HG02642 (cell line): ENCODE measurements at regions not wholly inside any gene's neighbourhood (a gene's known extent, or its start where the extent isn't known, plus 50 kb on each side); places are given as distances from the start of the nearest gene placed in this dataset.

Experiments used
- ATAC-seq: cut with Tn5 transposase; IDR thresholded peaks from one replicate; pipeline ENCODE4 v1.9.1; 2021; ENCODE audit warnings: mild to moderate bottlenecking; ENCODE audit not compliant: unreplicated experiment, poor library complexity

DNA sequence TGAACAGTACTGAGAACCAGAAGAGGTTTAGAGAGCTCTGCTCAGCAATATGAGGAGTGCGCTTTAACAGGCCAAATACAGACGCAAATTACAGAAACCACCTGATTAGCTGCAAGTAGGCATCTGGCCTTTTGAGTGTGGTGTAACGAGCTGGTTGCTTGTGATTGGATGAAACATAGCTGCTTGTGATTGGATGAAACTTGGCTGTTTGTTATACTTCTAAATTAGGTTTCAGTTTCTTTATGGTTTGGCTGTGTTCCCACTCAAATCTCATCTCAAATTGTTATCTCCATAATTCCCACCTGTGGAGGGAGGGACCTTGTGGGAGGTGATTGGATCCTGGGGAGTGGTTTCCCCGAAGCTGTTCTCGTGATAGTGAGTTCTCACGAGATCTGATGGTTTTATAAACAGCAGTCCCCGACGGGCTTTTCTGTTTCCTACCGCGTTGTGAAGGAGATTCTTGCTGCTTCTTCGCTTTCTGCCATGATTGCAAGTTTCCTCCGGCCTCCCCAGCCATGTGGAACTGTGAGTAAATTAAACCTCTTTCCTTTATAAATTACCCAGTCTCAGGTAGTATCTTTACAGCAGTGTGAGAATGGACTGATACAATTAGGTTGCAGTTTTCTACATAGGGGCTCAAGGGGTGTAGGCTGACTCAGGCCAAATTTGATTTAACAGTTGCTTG lies 655.9 kb upstream of the MAN1A1 start:
- ATAC-seq = no peak

DNA sequence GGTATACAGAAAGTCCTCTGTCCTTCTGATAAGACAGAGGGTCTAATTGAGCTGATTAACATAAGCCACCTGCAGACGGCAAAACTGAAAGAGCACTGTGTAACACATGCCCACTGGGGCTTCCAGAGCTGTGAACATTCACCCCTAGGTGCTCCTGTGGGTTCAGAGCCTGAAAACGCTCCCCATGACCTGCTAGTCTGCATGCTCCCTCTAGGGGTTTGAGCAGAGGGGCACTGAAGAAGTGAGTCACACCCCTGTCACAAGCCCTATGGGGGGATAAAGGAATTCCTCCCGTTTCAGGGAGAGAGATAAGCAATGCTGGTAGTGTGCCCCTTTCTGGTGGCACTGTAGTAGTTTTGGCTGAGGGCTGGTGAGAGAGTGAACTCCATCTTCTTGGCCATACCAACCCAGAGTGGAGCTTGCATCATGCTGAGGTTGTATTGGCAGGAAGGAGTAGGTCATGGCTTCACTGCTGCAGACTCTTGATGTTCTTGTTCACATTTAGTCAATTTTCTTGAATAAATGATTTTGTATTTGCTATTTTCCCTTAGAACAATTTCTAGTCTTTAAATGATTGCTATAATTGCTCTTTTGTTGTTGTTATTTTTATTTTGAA lies 637.5 kb upstream of the MAN1A1 start:
- ATAC-seq = no peak

- no peak for ATAC-seq
These were observed 636.6 kb upstream of the MAN1A1 start for GRCh38 chr6:119985952-119986736.

DNA sequence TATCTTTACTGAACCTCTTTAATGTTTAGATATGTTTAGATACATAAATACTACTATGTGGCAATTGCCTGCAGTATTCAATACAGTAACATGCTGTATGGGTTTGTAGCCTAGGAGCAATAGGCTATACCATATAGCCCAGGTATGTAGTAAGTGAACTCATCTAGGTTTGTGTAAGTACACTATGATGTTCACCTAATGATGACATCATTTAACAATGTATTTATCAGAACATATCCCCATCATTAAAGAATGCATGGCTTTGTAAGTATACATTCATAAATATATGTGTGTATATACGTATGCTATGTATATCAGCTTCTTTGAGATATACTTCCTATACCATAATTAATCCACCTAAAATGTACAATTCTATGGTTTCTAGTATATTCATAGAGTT lies 631.2 kb upstream of the MAN1A1 start:
- ATAC-seq = no peak

DNA sequence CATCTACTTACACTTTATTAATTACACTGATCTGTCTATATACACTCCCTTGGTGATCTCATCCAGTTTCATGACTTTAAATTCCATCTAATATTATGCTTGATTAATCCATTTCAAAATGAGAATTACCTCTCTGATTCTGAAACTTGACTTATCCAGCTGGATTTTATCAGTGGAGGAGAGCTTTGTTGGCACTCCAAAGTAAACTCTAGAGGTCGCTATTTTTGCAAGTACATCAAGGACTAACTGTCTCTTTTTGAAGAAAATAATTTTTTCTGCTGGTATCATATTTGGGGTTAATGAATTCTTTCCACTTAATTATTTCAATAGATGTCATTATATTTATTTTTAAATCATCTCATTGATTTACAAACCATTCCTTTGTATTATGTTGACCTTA lies 630.3 kb upstream of the MAN1A1 start:
- no peak for ATAC-seq

DNA sequence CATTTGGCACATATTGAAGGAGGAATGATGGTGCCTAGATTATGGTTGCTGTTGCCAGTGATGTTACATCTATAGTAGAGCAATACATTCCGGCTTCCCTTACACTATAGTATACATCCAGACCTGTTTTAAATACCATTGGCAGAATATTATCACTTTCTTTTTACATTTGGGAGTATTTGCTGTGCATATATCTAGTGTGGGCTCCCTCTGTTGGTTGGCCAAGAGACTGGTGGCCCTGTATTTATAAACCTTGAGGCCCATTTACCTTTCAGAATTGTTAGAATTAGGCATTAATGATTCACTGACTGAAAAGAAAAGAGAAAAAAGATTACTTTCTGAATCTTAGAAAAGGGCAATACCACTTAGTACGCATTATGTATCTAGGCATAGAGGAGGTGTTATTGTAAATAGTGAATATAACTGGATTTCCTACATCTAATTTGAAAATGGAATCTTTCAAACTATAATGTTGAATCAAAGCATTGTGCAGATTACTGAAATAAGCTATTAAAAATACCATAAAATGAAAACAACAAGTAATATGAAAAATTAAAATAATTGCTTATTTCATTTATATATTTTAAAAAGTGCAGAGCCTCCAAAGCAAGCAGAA lies 628.8 kb upstream of the MAN1A1 start:
- ATAC-seq = no peak

DNA sequence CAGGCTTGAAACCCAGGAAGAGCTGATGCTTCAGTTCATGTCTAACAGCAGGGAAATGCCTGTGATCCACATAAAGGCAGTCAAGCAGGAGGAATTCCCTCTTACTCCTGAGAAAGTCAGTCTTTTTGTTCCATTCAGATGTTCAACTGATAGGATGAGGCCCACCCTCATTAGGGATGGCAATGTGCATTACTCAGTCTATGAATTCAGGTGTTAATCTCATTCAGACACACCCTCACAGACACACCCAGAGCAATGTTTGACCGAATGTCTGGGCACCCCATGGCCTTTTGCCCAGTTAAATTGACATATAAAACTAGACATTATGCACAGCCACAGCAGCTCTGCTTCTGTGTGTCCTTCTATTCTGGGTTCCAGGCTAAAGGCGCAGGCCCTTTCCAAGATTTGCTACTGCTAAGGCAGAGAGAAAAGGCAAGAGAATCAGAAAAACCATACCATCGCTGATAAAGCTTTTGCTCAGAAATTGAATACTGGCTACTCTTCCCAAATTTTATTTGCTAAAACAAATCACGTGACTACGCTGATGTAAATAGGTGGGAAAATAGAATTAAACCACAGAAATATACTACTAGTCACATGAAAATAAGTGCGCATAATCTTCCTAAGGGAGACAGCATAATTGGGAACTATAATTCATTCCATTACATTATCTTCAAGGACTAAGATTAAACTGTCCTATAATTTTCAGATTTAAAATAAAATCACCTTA lies 625.0 kb upstream of the MAN1A1 start:
- ATAC-seq = no peak

DNA sequence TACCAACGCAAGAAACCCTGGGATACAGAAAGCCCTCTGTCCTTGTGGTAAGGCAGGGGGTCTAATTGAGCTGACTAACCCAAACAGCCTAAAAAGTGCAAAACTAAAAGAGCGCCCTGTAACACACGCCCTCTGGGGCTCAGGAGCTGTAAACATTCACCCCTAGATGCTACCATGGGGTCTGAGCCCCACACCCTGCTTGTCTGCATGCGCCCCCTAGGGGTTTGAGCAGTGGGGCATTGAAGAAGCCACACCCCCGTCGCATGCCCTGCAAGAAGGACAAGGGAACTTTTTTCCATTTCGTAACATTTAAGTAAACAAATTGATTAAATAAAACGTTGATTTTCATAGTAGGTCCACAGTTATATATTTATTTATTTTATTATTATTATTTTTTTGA lies 616.9 kb upstream of the MAN1A1 start:
- ATAC-seq = peak; percentile 76

- peak; percentile 17 for ATAC-seq
These were observed 616.3 kb upstream of the MAN1A1 start for GRCh38 chr6:119965900-119966299.

DNA sequence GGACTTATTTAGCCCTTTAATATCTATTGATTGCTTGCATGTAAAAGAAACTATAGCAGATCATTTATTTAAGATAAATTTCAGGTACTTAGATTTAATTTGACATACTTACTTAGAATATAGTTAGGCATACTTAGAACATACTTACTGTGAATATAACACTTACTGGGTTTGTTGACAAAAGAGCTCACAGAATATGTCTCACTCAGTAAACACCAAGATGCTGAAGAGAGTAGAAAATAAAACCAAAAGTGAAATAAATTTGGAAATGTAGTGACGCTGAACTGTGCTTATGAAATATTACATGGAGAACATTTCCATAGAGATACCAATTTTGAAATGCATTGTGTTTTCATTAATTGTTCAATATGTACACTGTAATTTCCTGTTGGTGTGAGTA lies 615.4 kb upstream of the MAN1A1 start:
- no peak for ATAC-seq

GRCh38 chr6:119962505-119962904 lies 612.9 kb upstream of the MAN1A1 start:
- ATAC-seq = no peak

DNA sequence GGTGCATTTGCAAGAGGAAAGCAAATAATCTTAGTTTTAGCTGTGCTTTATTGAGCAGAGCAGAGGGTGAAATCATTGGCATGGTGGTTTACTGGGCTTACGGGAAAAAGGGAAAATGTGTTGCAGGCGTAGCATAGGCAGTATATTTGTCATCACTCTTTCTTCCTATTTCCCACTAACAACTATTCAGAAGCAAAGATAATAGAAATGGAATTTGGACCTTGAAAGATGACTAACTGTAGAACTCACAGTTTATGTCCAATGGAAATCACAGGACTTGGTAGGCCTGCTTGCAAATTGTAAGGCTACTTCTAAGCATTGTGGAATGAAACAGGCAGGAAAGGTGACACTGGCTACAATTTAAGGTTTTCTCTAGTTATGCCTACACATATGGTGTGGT lies 611.9 kb upstream of the MAN1A1 start:
- ATAC-seq = no peak

GRCh38 chr6:119960456-119960855 lies 610.9 kb upstream of the MAN1A1 start:
- no peak for ATAC-seq

DNA sequence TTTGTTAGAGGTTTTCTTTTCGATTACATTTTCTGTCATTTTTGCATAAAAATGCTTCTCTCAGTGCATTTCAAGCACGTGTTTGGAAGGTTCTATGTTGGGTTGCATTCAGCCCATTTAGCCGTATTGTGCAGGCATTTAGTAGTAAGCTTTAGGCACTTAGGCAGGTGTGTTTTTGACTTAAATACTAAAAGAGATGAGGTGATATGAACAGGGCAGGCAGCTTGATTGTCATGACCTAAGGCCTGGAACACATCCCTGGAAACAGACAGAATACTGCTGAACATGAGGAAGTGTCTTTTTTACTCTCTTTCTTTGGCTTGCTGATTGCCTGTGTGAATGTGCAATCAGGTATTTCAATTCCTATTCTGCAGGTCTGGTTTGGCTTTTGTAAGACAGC lies 610.5 kb upstream of the MAN1A1 start:
- no peak for ATAC-seq

GRCh38 chr6:119957195-119957594 lies 607.6 kb upstream of the MAN1A1 start:
- no peak for ATAC-seq

GRCh38 chr6:119952696-119953095 lies 603.1 kb upstream of the MAN1A1 start:
- no peak for ATAC-seq

DNA sequence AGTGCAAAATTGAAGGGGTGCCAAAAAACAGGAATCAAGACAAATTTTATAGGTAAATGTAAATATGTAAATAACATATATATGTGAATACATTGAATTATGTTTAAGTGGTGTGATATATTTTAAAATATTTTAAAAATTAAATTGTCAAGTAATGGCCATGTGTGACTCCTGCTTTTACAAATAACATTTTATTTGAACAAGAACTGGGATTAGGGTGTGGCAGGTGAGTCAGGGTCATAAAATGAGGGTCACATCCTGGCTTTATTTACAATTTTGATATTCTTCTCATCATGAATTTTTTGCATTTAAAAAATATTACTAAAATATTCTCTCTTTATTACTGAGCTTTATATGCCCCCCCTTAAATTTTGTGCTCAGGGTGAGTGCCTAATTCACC lies 601.1 kb upstream of the MAN1A1 start:
- no peak for ATAC-seq

DNA sequence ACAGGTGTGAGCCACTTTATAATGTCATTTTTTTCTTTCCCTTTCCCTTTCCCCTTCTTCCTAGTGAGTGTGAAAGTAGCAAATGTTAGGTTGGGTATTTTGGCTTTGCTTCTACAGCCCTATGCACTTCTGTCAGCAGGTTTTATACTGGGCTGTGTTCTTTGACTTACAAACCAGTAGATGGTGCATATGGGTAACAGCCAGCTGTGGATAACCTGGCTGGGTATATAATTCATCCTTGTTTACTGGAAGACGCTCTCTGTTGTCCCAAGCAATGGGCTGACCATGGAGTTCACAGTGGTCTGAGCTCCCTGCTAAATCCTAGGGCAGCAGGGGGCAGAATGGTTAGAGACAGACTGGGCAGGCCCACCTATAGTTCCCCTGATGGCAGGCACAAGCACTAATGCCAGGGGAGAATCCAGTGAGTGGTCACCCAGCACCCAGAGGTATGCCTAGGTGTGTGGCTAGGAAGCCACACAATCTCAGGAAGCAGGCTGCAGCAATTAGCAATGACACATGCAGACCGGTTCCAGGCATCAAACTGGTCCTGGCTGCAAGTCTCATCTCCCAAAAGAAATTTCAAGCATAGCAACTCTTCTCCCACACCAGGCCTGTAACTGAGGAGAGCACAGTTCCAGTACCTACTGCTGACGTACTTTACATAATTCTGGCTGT lies 592.7 kb upstream of the MAN1A1 start:
- ATAC-seq = no peak

DNA sequence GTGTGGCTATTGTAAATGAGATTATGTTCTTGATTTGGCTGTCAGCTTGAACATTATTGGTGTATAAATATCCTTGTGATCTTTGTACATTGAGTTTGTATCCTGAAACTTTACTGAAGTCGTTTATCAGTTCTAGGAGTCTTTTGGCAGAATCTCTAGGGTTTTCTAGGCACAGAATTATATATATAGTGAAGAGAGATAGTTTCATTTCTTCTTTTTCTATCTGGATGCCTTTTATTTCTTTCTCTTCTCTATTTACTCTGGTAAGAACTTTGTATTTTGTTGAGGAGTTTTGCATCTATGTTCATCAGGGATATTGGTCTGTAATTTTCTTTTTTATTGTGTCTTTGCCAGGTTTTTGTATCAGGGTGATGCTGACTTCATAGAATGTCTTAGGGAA lies 589.2 kb upstream of the MAN1A1 start:
- ATAC-seq = no peak

GRCh38 chr6:119934816-119935215 lies 585.3 kb upstream of the MAN1A1 start:
- ATAC-seq = no peak
